ENCODE measurements at regions not wholly inside any gene's neighbourhood (a gene's known extent, or its start where the extent isn't known, plus 50 kb on each side); places are given as distances from the start of the nearest gene placed in this dataset.

DNA sequence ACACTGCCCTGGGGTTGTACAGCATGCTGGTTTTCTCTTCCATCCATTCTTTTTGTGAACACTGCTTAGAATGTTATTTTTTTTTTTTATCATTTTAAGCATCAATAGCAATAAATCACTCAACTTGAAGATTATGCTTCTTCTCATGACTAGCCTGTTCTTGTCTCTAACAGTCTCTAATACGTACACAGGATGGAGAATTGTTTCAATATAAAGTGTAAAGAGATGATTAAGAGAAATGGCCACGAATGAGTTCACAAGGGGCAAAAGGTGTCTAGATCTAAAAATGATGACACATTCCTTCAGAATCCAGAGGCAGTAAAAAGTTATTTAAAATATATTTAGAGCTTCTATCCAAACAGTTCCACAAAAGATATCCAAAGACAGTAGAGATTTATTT lies 390.2 kb downstream of the HDGFL1 start:
- Mint-ChIP-seq H3K4me3 (no peak overlapping the region), H3K4me1 (peaks cover 6 to 18% (median 9%) of the 10 kb centered on the region in 3 donors), H3K27ac (no peak overlapping the region), H3K36me3 (peaks cover 2% of the 10 kb centered on the region), H3K27me3 (no peaks in the 10 kb centered on the region), H3K9me3 (peaks cover 2 to 4% (median 3%) of the 10 kb centered on the region in 3 donors)

- H3K4me1 Mint-ChIP-seq: no peaks in the 10 kb centered on the region
- H3K9me3 Mint-ChIP-seq: peaks cover 2 to 10% (median 4%) of the 10 kb centered on the region in 3 donors
- no peak overlapping the region for H3K4me3 Mint-ChIP-seq
- H3K36me3 Mint-ChIP-seq: no peaks in the 10 kb centered on the region
- no peak overlapping the region for H3K27ac Mint-ChIP-seq
- no peaks in the 10 kb centered on the region for H3K27me3 Mint-ChIP-seq
Observed at GRCh38 chr6:22964334-22964733, 395.0 kb downstream of the HDGFL1 start.

GRCh38 chr6:22965889-22966288 lies 396.5 kb downstream of the HDGFL1 start:
- H3K9me3 Mint-ChIP-seq: peaks cover 2 to 10% (median 4%) of the 10 kb centered on the region in 3 donors
- H3K4me1 Mint-ChIP-seq: no peaks in the 10 kb centered on the region
- H3K4me3 Mint-ChIP-seq: no peak overlapping the region
- no peaks in the 10 kb centered on the region for H3K27me3 Mint-ChIP-seq
- peaks cover 2% of the 10 kb centered on the region for H3K36me3 Mint-ChIP-seq
- H3K27ac Mint-ChIP-seq: no peak overlapping the region

- H3K27ac Mint-ChIP-seq: no peak overlapping the region
- peaks cover 2% of the 10 kb centered on the region for H3K36me3 Mint-ChIP-seq
- no peaks in the 10 kb centered on the region for H3K4me1 Mint-ChIP-seq
- H3K4me3 Mint-ChIP-seq: no peak overlapping the region
- H3K9me3 Mint-ChIP-seq: peaks cover 2 to 10% (median 4%) of the 10 kb centered on the region in 3 donors
- H3K27me3 Mint-ChIP-seq: no peaks in the 10 kb centered on the region
Observed at GRCh38 chr6:22966691-22967422, 397.5 kb downstream of the HDGFL1 start.

- no peaks in the 10 kb centered on the region for H3K4me1 Mint-ChIP-seq
- H3K36me3 Mint-ChIP-seq: peaks cover 2% of the 10 kb centered on the region
Observed at GRCh38 chr6:22970004-22970403, 400.6 kb downstream of the HDGFL1 start.

GRCh38 chr6:22972771-22973170 lies 403.4 kb downstream of the HDGFL1 start:
- Mint-ChIP-seq H3K4me1 (no peaks in the 10 kb centered on the region), H3K9me3 (peaks cover 1 to 11% (median 6%) of the 10 kb centered on the region in 3 donors), H3K36me3 (peaks cover 2% of the 10 kb centered on the region), H3K27me3 (no peaks in the 10 kb centered on the region), H3K4me3 (no peak overlapping the region), H3K27ac (no peak overlapping the region)

More at GRCh38 chr6:22970004-22970403, 400.6 kb downstream of the HDGFL1 start:
- no peak overlapping the region for H3K4me3 Mint-ChIP-seq
- no peak overlapping the region for H3K27ac Mint-ChIP-seq
- peaks cover 1 to 11% (median 6%) of the 10 kb centered on the region in 3 donors for H3K9me3 Mint-ChIP-seq
- H3K27me3 Mint-ChIP-seq: no peaks in the 10 kb centered on the region

GRCh38 chr6:22975079-22975478 lies 405.7 kb downstream of the HDGFL1 start:
- H3K27me3 Mint-ChIP-seq: no peaks in the 10 kb centered on the region
- no peak overlapping the region for H3K27ac Mint-ChIP-seq
- H3K36me3 Mint-ChIP-seq: peaks cover 3% of the 10 kb centered on the region
- no peak overlapping the region for H3K4me3 Mint-ChIP-seq
- H3K4me1 Mint-ChIP-seq: no peaks in the 10 kb centered on the region
- peaks cover 0 to 6% (median 4%) of the 10 kb centered on the region in 3 donors for H3K9me3 Mint-ChIP-seq

- H3K4me3 Mint-ChIP-seq: no peak overlapping the region
- H3K36me3 Mint-ChIP-seq: peaks cover 1% of the 10 kb centered on the region
Observed at GRCh38 chr6:22980446-22980845, 411.1 kb downstream of the HDGFL1 start.

GRCh38 chr6:23002044-23002619 lies 432.8 kb downstream of the HDGFL1 start:
- peaks cover 3 to 8% (median 6%) of the 10 kb centered on the region in 3 donors for H3K9me3 Mint-ChIP-seq
- no peak overlapping the region for H3K4me3 Mint-ChIP-seq
- H3K27me3 Mint-ChIP-seq: no peaks in the 10 kb centered on the region
- H3K36me3 Mint-ChIP-seq: no peaks in the 10 kb centered on the region
- H3K4me1 Mint-ChIP-seq: no peaks in the 10 kb centered on the region
- H3K27ac Mint-ChIP-seq: no peak overlapping the region

More at GRCh38 chr6:22980446-22980845, 411.1 kb downstream of the HDGFL1 start:
- no peaks in the 10 kb centered on the region for H3K27me3 Mint-ChIP-seq
- H3K4me1 Mint-ChIP-seq: no peaks in the 10 kb centered on the region
- no peak overlapping the region for H3K27ac Mint-ChIP-seq
- H3K9me3 Mint-ChIP-seq: peaks cover 5 to 8% (median 6%) of the 10 kb centered on the region in 3 donors

DNA sequence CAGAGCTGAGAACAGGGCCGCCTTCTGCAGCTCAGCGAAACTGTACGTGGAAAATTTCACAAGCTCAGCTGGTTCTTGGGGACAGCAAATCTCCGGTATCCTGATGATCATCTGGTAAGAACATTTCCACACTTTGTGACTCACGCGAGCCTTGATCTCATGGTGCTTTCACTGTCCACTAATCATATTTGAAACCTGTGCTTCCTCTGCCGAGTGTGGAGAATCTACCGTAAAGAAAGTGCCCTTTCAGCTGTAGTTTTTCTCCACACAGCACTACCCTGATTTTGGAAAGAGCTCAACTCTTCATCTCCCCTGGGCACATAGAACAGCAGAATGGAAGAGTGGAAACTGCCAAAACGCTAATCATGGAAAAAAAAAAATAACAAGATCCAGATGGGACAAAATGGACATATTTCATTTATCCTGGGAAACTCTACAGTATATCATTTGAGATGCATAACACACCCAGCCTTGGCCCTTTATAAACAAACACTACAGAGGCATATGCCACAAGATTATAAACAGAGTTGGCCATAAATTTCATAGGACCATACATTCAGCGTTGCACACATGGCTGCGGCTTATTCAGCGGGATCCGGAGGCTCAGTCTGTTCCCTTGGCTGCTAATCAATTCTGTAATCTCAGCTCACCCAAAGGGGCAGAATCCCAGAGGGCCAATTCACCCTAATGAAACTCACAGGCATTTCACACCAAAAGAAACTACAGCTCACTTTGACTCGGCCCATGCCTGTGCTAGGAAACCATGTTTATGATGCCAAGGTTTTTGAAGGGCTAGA lies 434.5 kb downstream of the HDGFL1 start:
- H3K4me3 Mint-ChIP-seq: no peak overlapping the region
- H3K36me3 Mint-ChIP-seq: no peaks in the 10 kb centered on the region
- no peaks in the 10 kb centered on the region for H3K4me1 Mint-ChIP-seq
- peaks cover 3 to 8% (median 6%) of the 10 kb centered on the region in 3 donors for H3K9me3 Mint-ChIP-seq
- no peaks in the 10 kb centered on the region for H3K27me3 Mint-ChIP-seq
- H3K27ac Mint-ChIP-seq: no peak overlapping the region

DNA sequence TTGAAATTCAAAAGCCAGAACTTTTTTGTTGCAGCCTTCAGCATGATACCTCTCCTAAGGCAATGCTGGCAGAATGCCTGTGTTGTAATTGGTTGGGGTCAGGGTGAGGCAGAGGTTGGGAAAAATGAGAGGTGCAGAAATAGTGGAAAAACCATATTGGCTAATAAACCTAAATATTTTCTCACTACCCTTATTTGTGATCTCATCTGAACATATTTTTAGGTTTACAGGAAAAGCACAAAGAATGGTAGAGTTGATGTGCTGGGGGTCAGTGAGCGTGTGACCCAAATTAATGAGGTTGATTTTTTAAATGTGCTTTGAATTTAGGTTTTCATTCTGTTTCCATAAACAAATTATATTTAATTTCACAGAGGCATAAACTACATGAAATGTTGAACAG lies 437.3 kb downstream of the HDGFL1 start:
- peaks cover 1% of the 10 kb centered on the region for H3K27me3 Mint-ChIP-seq
- no peak overlapping the region for H3K27ac Mint-ChIP-seq
- H3K4me3 Mint-ChIP-seq: no peak overlapping the region
- H3K4me1 Mint-ChIP-seq: no peaks in the 10 kb centered on the region
- no peaks in the 10 kb centered on the region for H3K36me3 Mint-ChIP-seq
- peaks cover 5 to 10% (median 5%) of the 10 kb centered on the region in 3 donors for H3K9me3 Mint-ChIP-seq

DNA sequence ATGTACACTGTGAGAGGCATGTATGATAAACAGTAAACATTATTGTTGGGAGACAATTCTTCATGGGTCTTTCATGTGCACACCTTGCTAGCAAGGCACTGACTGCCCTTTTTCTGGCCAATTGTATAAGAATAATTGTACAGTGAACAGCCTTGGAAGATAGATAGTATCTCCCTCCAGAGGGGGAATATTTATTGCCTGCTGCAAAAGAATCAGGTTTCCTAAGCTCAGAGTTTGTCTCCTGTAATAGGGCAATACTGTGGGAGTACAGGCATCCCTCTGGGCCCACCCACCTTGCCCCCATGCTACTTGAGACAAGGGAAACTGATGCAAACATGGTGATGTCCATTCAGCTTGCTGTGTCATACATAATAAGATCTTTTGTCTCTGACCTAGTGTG lies 442.2 kb downstream of the HDGFL1 start:
- H3K27ac Mint-ChIP-seq: no peak overlapping the region
- H3K9me3 Mint-ChIP-seq: peaks cover 8 to 9% (median 8%) of the 10 kb centered on the region in 3 donors
- no peaks in the 10 kb centered on the region for H3K36me3 Mint-ChIP-seq
- H3K4me1 Mint-ChIP-seq: no peaks in the 10 kb centered on the region
- no peak overlapping the region for H3K4me3 Mint-ChIP-seq
- peaks cover 1% of the 10 kb centered on the region for H3K27me3 Mint-ChIP-seq

DNA sequence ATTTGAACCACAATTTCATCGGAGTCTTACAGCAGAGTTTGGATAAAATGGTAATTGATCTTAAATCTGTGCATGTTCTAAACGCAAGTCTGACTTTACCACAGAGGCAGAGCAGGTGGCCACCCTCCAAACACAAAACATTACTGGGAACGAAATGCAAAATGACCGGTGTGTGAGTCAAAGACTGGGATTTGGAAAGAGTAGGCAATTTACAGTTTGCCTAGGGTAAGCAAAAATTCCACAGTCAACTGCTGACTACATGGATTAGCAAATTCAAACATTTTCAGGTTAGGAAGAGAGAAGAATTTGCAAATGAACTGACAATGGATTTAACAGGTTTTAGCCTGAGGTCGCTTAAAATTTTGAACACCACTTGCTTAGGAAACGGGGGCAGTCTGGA lies 444.4 kb downstream of the HDGFL1 start:
- no peak overlapping the region for H3K27ac Mint-ChIP-seq
- H3K4me1 Mint-ChIP-seq: no peaks in the 10 kb centered on the region

DNA sequence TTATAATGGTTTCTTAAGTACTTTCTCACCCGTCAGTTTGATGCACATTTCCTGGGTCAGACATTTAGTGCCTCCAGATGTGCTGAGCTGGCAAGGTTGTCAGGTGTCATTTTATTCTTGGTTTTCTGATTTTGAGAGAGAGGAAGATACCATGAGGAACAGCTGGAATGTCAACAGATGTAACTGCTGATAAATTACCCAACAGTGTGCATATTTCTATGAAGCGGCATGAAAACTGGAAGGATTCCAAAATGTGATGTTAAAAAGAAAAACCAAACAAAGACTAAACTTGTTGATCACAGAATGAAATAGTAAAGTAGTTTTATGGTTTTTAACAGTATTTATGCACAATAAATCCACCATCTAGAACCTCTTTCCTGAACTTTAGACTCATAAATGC lies 447.3 kb downstream of the HDGFL1 start:
- no peaks in the 10 kb centered on the region for H3K36me3 Mint-ChIP-seq
- peaks cover 0 to 13% (median 4%) of the 10 kb centered on the region in 3 donors for H3K9me3 Mint-ChIP-seq
- H3K27ac Mint-ChIP-seq: no peak overlapping the region
- H3K27me3 Mint-ChIP-seq: no peaks in the 10 kb centered on the region
- H3K4me3 Mint-ChIP-seq: no peak overlapping the region
- H3K4me1 Mint-ChIP-seq: no peaks in the 10 kb centered on the region

More for the DNA sequence above, 444.4 kb downstream of the HDGFL1 start:
- no peak overlapping the region for H3K4me3 Mint-ChIP-seq
- H3K36me3 Mint-ChIP-seq: no peaks in the 10 kb centered on the region
- H3K9me3 Mint-ChIP-seq: peaks cover 7 to 15% (median 8%) of the 10 kb centered on the region in 3 donors
- H3K27me3 Mint-ChIP-seq: peaks cover 1% of the 10 kb centered on the region

DNA sequence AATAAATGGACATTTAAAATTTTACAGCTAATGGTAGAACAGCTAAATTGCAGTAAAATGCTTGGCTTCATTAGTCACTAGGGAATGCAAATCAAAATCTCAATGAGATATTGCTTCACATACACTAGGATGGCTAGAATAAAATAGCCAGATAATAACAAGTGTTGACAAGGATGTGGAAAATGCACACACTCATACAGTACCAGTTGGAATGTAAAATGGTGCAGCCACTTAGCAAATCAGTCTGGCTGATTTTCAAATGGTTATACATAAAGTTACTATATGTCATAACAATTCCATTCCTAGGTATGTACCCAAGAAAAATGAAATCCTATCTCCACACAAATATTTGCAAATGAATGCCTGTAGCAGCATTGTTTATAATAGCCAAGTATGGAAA lies 452.1 kb downstream of the HDGFL1 start:
- no peak overlapping the region for H3K27ac Mint-ChIP-seq
- H3K4me1 Mint-ChIP-seq: no peaks in the 10 kb centered on the region
- no peak overlapping the region for H3K4me3 Mint-ChIP-seq
- H3K36me3 Mint-ChIP-seq: no peaks in the 10 kb centered on the region
- peaks cover 0 to 13% (median 5%) of the 10 kb centered on the region in 3 donors for H3K9me3 Mint-ChIP-seq
- H3K27me3 Mint-ChIP-seq: no peaks in the 10 kb centered on the region
